ENCODE measurements at regions not wholly inside any gene's neighbourhood (a gene's known extent, or its start where the extent isn't known, plus 50 kb on each side); places are given as distances from the start of the nearest gene placed in this dataset.

DNA sequence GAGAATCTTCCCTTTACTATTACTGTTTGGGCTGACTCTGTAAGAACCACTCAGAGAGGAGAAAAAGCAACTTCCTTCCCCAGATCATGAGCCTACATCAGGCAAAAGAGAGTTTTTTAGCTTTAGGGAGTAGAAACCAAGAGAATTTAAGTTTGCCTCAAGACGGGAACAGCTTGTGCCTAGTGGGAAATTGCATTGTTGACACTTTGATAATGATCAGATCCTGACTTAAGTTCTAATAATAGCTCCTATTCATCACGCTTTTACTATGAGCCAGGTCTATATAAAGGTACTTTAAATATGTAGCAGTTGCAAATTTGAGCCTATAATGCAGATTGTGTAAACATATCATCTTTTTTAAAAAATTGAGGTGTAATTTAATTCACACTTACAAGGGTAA lies 298.2 kb downstream of the MAN2A1 start:
- no peak for DNase-seq
- no peak overlapping the region for H3K4me3 Mint-ChIP-seq
- TF ChIP-seq, protein P1, sequence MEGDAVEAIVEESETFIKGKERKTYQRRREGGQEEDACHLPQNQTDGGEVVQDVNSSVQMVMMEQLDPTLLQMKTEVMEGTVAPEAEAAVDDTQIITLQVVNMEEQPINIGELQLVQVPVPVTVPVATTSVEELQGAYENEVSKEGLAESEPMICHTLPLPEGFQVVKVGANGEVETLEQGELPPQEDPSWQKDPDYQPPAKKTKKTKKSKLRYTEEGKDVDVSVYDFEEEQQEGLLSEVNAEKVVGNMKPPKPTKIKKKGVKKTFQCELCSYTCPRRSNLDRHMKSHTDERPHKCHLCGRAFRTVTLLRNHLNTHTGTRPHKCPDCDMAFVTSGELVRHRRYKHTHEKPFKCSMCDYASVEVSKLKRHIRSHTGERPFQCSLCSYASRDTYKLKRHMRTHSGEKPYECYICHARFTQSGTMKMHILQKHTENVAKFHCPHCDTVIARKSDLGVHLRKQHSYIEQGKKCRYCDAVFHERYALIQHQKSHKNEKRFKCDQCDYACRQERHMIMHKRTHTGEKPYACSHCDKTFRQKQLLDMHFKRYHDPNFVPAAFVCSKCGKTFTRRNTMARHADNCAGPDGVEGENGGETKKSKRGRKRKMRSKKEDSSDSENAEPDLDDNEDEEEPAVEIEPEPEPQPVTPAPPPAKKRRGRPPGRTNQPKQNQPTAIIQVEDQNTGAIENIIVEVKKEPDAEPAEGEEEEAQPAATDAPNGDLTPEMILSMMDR (IDR thresholded peaks at IDR 0.05) = no peak
- no peaks in the 10 kb centered on the region for H3K4me1 Mint-ChIP-seq (ENCODE audit: low read depth)
- H3K9me3 Mint-ChIP-seq = peaks cover 4% of the 10 kb centered on the region; the same call in 1 of the 2 replicates
- H3K27me3 Mint-ChIP-seq (ENCODE audit: insufficient read depth) = peaks cover 2% of the 10 kb centered on the region
- H3K27ac Mint-ChIP-seq = no peak overlapping the region
- no peaks in the 10 kb centered on the region for H3K36me3 Mint-ChIP-seq (ENCODE audit: low read depth)

GRCh38 chr5:109989161-109989560 lies 299.4 kb downstream of the MAN2A1 start:
- no peak overlapping the region for H3K27ac Mint-ChIP-seq
- peaks cover 4% of the 10 kb centered on the region; the same call in 1 of the 2 replicates for H3K9me3 Mint-ChIP-seq
- no peak for DNase-seq
- peaks cover 3% of the 10 kb centered on the region for H3K27me3 Mint-ChIP-seq (ENCODE audit: insufficient read depth)
- TF ChIP-seq, protein P1 (IDR thresholded peaks at IDR 0.05) = no peak
- H3K4me3 Mint-ChIP-seq = no peak overlapping the region
- no peaks in the 10 kb centered on the region for H3K4me1 Mint-ChIP-seq (ENCODE audit: low read depth)
- H3K36me3 Mint-ChIP-seq (ENCODE audit: low read depth) = no peaks in the 10 kb centered on the region

GRCh38 chr5:109989994-109990722 lies 300.4 kb downstream of the MAN2A1 start:
- Mint-ChIP-seq H3K4me3 (no peak overlapping the region), H3K27me3 (ENCODE audit: insufficient read depth) (peaks cover 3% of the 10 kb centered on the region), H3K4me1 (ENCODE audit: low read depth) (no peaks in the 10 kb centered on the region), H3K9me3 (peaks cover 4% of the 10 kb centered on the region; the same call in 1 of the 2 replicates), H3K36me3 (ENCODE audit: low read depth) (no peaks in the 10 kb centered on the region), H3K27ac (no peak overlapping the region)
- no peak for DNase-seq
- TF ChIP-seq, protein P1 (IDR thresholded peaks at IDR 0.05) = no peak

DNA sequence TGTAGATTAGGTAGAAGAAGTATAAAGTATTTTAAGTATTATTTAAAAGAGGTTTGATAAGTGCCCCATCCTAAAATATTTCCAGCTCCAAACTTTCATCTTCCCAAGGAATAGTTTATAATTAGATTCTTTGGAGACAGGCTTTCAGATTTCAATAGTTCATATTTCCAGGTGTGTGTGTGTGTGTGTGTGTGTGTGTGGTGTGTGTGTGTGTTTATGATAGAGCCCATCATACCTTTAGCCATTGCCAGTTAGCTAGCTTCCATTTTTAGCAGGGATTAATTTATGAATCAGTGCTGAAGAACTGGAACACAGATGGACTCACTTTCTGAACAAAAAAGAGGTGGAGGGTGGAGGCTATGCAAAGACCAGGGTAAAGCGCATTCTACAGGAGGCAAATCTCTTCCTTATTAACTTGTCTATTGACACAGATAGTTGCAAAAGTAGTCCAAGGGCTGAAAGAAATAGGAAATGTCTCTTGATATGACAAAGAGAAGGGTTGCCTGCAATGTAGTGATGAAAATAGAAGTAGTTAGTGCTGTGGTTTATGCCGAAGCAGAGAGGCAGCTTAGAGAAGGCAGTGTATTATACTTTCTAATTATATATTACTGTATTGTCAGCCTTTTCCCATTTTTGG lies 301.1 kb downstream of the MAN2A1 start:
- peaks cover 4% of the 10 kb centered on the region; the same call in 1 of the 2 replicates for H3K9me3 Mint-ChIP-seq
- TF ChIP-seq, protein P1 (IDR thresholded peaks at IDR 0.05) = no peak
- H3K27me3 Mint-ChIP-seq (ENCODE audit: insufficient read depth) = peaks cover 3% of the 10 kb centered on the region; the same call in 1 of the 2 replicates
- H3K4me3 Mint-ChIP-seq = no peak overlapping the region
- no peak for DNase-seq
- no peaks in the 10 kb centered on the region for H3K36me3 Mint-ChIP-seq (ENCODE audit: low read depth)
- H3K27ac Mint-ChIP-seq = no peak overlapping the region
- no peaks in the 10 kb centered on the region for H3K4me1 Mint-ChIP-seq (ENCODE audit: low read depth)

- no peaks in the 10 kb centered on the region for H3K4me1 Mint-ChIP-seq (ENCODE audit: low read depth)
- TF ChIP-seq, protein P1 (IDR thresholded peaks at IDR 0.05) = no peak
- H3K27ac Mint-ChIP-seq = no peak overlapping the region
- H3K27me3 Mint-ChIP-seq (ENCODE audit: insufficient read depth) = peaks cover 3% of the 10 kb centered on the region; the same call in 1 of the 2 replicates
- H3K9me3 Mint-ChIP-seq = peaks cover 4% of the 10 kb centered on the region; the same call in 1 of the 2 replicates
- H3K4me3 Mint-ChIP-seq = no peak overlapping the region
- H3K36me3 Mint-ChIP-seq (ENCODE audit: low read depth) = no peaks in the 10 kb centered on the region
- DNase-seq = no peak
Observed at GRCh38 chr5:109992264-109992915, 302.7 kb downstream of the MAN2A1 start.

Data from HFFc6 (cell line).